Activated CD4-positive, CD25-positive, alpha-beta regulatory T cell treated with anti-CD3 and anti-CD28 coated beads, Interleukin-2, amount 50 U/mL, for 24 hours (primary cell): ENCODE measurements at regions not wholly inside any gene's neighbourhood (a gene's known extent, or its start where the extent isn't known, plus 50 kb on each side); places are given as distances from the start of the nearest gene placed in this dataset.
"Not testable (repeated sequence)": the region's sequence is repeated elsewhere in the genome, so short reads cannot be mapped to it uniquely, and the experiment has no call there.

Source experiments
- ATAC-seq, 2 donors: fragments of 150-1000 bp; cut with Tn5 transposase; one replicate each; pipeline ENCODE4 v1.10.0; 2021; ENCODE audit warnings: mild to moderate bottlenecking in 1 of 2, moderate library complexity in 1 of 2

- ATAC-seq, result not testable (repeated sequence)
Observed at GRCh38 chr11:23484618-23485017, 624.3 kb upstream of the CCDC179 start.

GRCh38 chr11:23490557-23491235 lies 630.4 kb upstream of the CCDC179 start:
- no peak for ATAC-seq

GRCh38 chr11:23494981-23495380 lies 634.7 kb upstream of the CCDC179 start:
- ATAC-seq, result no peak

GRCh38 chr11:23496340-23496739 lies 636.1 kb upstream of the CCDC179 start:
- ATAC-seq, result no peak

- ATAC-seq, result no peak
Observed at GRCh38 chr11:23497040-23497439, 636.8 kb upstream of the CCDC179 start.

GRCh38 chr11:23502389-23502788 lies 642.1 kb upstream of the CCDC179 start:
- no peak for ATAC-seq

GRCh38 chr11:23502826-23503225 lies 642.6 kb upstream of the CCDC179 start:
- no peak for ATAC-seq

GRCh38 chr11:23509023-23509422 lies 648.7 kb upstream of the CCDC179 start:
- no peak for ATAC-seq

GRCh38 chr11:23509821-23510220 lies 649.5 kb upstream of the CCDC179 start:
- ATAC-seq, result no peak

GRCh38 chr11:23519194-23519593 lies 658.9 kb upstream of the CCDC179 start:
- peak in 1 of 2 donors; percentile 28 for ATAC-seq

- no peak for ATAC-seq
Observed at GRCh38 chr11:23520226-23520960, 660.1 kb upstream of the CCDC179 start.

- ATAC-seq, result no peak
Observed at GRCh38 chr11:23536907-23537306, 676.6 kb upstream of the CCDC179 start.

- no peak for ATAC-seq
Observed at GRCh38 chr11:23539556-23539955, 679.3 kb upstream of the CCDC179 start.

- ATAC-seq, result no peak
Observed at GRCh38 chr11:23540101-23540561, 679.9 kb upstream of the CCDC179 start.

GRCh38 chr11:23542189-23542588 lies 681.9 kb upstream of the CCDC179 start:
- ATAC-seq, result no peak

GRCh38 chr11:23542816-23543215 lies 682.5 kb upstream of the CCDC179 start:
- no peak for ATAC-seq

GRCh38 chr11:23543651-23544222 lies 683.5 kb upstream of the CCDC179 start:
- ATAC-seq, result no peak

- no peak for ATAC-seq
Observed at GRCh38 chr11:23551706-23552105, 691.4 kb upstream of the CCDC179 start.

- ATAC-seq, result no peak
Observed at GRCh38 chr11:23554002-23554401, 693.7 kb upstream of the CCDC179 start.

GRCh38 chr11:23555085-23555484 lies 694.8 kb upstream of the CCDC179 start:
- ATAC-seq, result no peak

- no peak for ATAC-seq
Observed at GRCh38 chr11:23556163-23556750, 696.0 kb upstream of the CCDC179 start.

- no peak for ATAC-seq
Observed at GRCh38 chr11:23563591-23563990, 703.3 kb upstream of the CCDC179 start.

- ATAC-seq, result no peak
Observed at GRCh38 chr11:23564370-23564769, 704.1 kb upstream of the CCDC179 start.

- no peak for ATAC-seq
Observed at GRCh38 chr11:23569134-23569533, 708.9 kb upstream of the CCDC179 start.
